GM20431 (cell line): ENCODE measurements at regions not wholly inside any gene's neighbourhood (a gene's known extent, or its start where the extent isn't known, plus 50 kb on each side); places are given as distances from the start of the nearest gene placed in this dataset.

Experiments
- in situ Hi-C: fragments of 300-500 bp; cut with MseI, MboI; formaldehyde crosslinking; loops from one replicate; pipeline ENCODE4 v1.15.0; 2020; ENCODE audit warnings: low sequenced_read_pairs; ENCODE audit not compliant: unreplicated experiment

GRCh38 chr20:22507240-22507961 is 77.0 kb downstream of the FOXA2 start:
- in situ Hi-C loops, result no loop called here

GRCh38 chr20:22506827-22507226 is 77.5 kb downstream of the FOXA2 start:
- in situ Hi-C loops, result no loop called here

DNA sequence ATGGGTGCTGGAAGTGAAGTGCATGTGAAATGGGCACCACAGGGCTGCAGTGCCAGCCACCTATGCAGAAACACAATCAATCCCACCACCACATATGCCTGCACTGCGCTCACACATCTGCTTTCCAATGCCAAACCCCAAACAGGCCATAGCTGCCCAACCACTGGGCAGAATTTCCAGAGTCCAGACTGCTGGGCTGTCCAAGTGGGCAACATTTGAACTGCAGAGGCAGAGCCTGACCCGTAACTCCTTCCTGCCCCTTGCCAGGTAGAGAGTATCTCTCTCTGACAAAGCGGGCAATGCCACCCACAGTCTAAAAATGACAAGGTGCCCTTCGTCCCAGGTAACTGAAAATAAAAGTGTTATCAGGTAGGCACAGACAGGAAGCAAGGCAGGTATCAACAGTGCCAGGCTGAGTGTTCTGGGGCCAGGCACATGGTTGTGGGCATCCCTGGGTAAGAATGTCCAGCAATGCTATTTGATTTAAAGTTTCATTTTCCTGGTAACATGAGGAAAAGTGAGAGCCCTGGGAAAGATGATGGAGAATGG is 79.5 kb downstream of the FOXA2 start:
- in situ Hi-C loops, result no loop called here

DNA sequence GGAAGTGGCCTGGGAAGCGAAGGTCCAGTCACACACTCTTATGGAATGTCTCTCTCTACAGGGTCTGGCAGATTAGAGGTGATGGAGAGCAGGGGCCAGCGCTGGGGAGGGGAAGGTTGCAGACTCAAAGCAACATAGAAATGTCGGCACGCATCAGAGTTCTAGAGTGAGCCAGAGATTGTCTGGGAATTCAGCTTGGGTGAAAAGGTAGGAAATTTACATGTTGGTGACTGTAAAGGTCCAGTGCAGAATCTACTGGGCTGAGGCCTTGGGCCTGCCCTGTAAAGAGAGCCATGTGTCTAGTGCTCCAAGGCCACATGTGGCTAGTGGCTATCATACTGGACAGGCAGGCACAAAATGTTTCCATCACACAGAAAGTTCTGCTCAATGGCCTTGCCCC is 80.8 kb downstream of the FOXA2 start:
- in situ Hi-C loops, result no loop called here

GRCh38 chr20:22502731-22503191 is 81.6 kb downstream of the FOXA2 start:
- in situ Hi-C loops, result no loop called here

GRCh38 chr20:22501566-22502344 is 82.6 kb downstream of the FOXA2 start:
- in situ Hi-C loops, result no loop called here

DNA sequence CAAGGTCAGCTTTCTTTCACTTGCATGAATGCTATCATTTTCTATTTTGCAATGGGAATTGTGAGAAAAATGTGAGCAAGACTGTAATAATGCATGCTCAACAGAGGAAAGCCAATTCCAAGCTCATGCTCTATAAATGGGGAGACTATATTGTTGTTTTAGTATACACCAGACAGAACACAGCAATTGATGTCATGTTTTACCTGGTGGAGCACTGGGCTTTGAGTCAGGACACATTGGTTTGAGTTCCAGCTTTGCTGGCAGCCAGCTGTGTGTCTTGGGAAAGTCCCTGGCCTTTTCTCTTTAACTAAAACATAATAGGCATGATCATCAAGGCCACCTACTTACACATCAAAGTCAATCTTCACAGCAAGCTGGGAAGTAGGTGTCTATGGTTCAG is 83.3 kb downstream of the FOXA2 start:
- in situ Hi-C loops, result no loop called here

GRCh38 chr20:22499515-22500166 is 84.7 kb downstream of the FOXA2 start:
- in situ Hi-C loops, result no loop called here

DNA sequence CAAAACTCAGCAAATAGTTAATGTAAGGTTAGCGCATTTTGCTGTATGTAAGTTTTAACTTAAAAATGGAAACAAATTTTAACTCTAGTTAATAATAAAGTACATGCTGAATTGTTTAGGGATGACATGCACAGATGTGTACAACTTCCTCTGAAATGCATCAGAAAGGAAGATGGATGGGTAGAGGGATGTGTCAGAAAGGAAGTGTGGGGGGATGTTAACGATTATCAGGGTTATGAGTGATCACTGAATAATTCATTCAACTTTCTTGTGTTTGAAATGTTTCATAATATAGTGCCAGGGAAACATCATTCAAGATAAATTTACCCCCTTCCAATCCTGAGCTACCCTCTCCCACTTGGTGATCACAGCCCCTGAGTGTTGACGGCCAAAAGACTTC is 87.6 kb downstream of the FOXA2 start:
- in situ Hi-C loops, result no loop called here

- in situ Hi-C loops, result no loop called here
These were observed 88.6 kb downstream of the FOXA2 start for GRCh38 chr20:22495789-22496188.

- in situ Hi-C loops, result no loop called here
These were observed 89.2 kb downstream of the FOXA2 start for GRCh38 chr20:22495172-22495571.

DNA sequence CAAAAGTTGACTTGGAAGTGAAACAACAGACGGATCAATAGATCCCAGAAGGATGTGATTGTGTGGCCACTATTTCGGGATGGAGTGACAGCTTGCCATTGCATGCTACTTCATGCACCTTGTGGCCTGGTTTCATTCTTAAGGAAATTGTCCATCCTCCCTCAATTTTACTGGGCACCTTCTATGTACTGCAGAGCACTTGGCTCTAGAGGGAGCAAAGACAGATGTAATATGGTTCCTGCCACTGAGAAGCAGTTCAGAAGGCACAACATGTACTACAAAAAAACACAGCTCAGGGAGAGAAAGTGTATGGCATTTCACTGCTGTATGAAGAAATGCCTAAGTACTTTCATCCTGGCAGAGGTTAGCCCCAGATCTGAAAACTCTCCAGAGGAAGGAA is 91.9 kb downstream of the FOXA2 start:
- in situ Hi-C loops, result no loop called here

GRCh38 chr20:22491194-22491505 is 93.2 kb downstream of the FOXA2 start:
- in situ Hi-C loops, result no loop called here

- in situ Hi-C loops, result no loop called here
These were observed 93.8 kb downstream of the FOXA2 start for GRCh38 chr20:22490287-22491193.

DNA sequence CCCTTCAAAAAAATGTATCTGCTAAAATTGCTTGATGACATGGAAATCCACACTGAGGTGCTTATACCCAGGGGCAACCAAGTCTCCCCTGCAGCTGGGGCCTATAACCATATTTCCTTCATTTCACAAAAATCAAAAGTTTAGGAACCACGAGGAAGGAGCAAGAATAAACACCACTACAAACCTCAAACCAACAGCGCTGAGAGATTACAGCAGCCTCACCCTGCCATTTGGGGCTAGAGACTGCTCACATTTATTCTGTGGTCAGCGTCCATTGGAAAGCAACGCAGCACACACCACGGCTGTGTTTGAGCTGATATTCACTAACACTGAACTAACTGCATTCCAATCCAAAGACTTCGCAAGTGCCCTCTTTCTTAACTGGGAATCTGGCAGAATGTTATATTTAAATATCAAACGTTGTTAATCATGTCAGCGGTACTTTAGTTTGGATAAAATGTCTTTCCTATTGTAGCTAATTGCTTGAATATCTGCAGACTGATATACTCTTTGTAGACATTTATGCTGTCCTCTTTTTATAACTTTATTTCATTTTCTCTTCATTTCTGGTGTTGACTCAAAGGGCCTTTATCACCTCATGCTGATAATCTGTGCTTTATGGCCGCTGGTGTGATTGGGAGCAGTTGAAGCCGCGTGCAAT is 94.6 kb downstream of the FOXA2 start:
- in situ Hi-C loops, result no loop called here

GRCh38 chr20:22480336-22480735 is 104.0 kb downstream of the FOXA2 start:
- in situ Hi-C loops, result no loop called here

GRCh38 chr20:22475662-22476061 is 108.7 kb downstream of the FOXA2 start:
- in situ Hi-C loops, result no loop called here

- in situ Hi-C loops, result no loop called here
These were observed 110.1 kb downstream of the FOXA2 start for GRCh38 chr20:22474224-22474623.

- in situ Hi-C loops, result no loop called here
These were observed 111.1 kb downstream of the FOXA2 start for GRCh38 chr20:22473293-22473692.
